Suprapubic skin (tissue), 3 donors: ENCODE measurements at regions not wholly inside any gene's neighbourhood (a gene's known extent, or its start where the extent isn't known, plus 50 kb on each side); places are given as distances from the start of the nearest gene placed in this dataset.

Experiments used
- CTCF ChIP-seq, 2 donors: fragments of 200-600 bp in 1 of 2; fragments of 450-650 bp in 1 of 2; sonication (generic) in 1 of 2; IDR thresholded peaks; one replicate each; pipeline ENCODE4 v1.5.1; 2016 to 2019; ENCODE audit warnings: antibody characterized with exemption in 2 of 2, mild to moderate bottlenecking in 1 of 2, moderate library complexity in 1 of 2
- POLR2AphosphoS5 ChIP-seq, 3 donors: sonication (generic); formaldehyde crosslinking; IDR thresholded peaks; one replicate each; pipeline ENCODE4 v1.6.1; 2017; ENCODE audit warnings: antibody characterized with exemption in 3 of 3

- no peak for TF ChIP-seq CTCF (IDR thresholded peaks at IDR 0.05)
- no peak for TF ChIP-seq POLR2AphosphoS5 (IDR thresholded peaks at IDR 0.05)
These were observed 57.3 kb upstream of the MYRIP start for GRCh38 chr3:39752019-39752637.
